Pancreas (tissue), 10 donors: ENCODE measurements at regions not wholly inside any gene's neighbourhood (a gene's known extent, or its start where the extent isn't known, plus 50 kb on each side); places are given as distances from the start of the nearest gene placed in this dataset.

Experiments
- ATAC-seq, 4 donors: fragments of 200-7000 bp; cut with Tn5 transposase; one replicate each; pipeline versions ENCODE4 v1.8.0 to v1.9.1; 2020; ENCODE audit warnings: mild to moderate bottlenecking in 4 of 4, moderate library complexity in 4 of 4
- DNase-seq, 6 donors: peaks; one replicate each; pipeline ENCODE4 v3.0.0-alpha.2; 2020
- FAIRE-seq: peaks from 2 replicates; lab custom pipeline; 2012; peaks lifted over from hg19 to GRCh38; lab: Jason Lieb, UNC
- H3K27ac ChIP-seq, 4 donors: fragments of 200-600 bp; sonication (generic); 1 replicate in 3 of 4; 2 replicates in 1 of 4; pipeline versions ENCODE4 v1.5.0 to v1.8.0; 2020
- H3K27me3 ChIP-seq, 4 donors: fragments of 200-600 bp; one replicate each; pipeline ENCODE4 v1.8.0; 2021
- H3K36me3 ChIP-seq, 3 donors: fragments of 200-600 bp; sonication (generic) in 1 of 3; one replicate each; pipeline versions ENCODE4 v1.5.0 to v1.8.0; 2020 to 2021
- H3K4me1 ChIP-seq, 3 donors: fragments of 200-600 bp; one replicate each; pipeline ENCODE4 v1.8.0; 2021
- H3K4me3 ChIP-seq, 4 donors: fragments of 200-600 bp; sonication (generic) in 2 of 4; one replicate each; pipeline versions ENCODE4 v1.5.0 to v1.8.0; 2020 to 2021
- H3K9me3 ChIP-seq, 4 donors: fragments of 200-600 bp; one replicate each; pipeline ENCODE4 v1.8.0; 2021
- WGBS, 2 donors: extraction: QIAGEN DNeasy Blood & Tissue Kit; methylation state at CpG; one replicate each; pipeline ENCODE4 v1.1.7; 2013; 5-methylcytosine and 5-hydroxymethylcytosine counted together
- intact Hi-C, 3 donors: fragments of 100-400 bp; cut with DNase I; formaldehyde crosslinking; loops; one replicate each; pipeline versions ENCODE4 v1.11.1 to v1.14.2; 2022
- TF ChIP-seq, protein P1 (sequence below), 4 donors: fragments of 200-600 bp; sonication (generic) in 3 of 4; IDR thresholded peaks; one replicate each; pipeline versions ENCODE4 v1.5.0 to v1.8.0; 2021; ENCODE audit warnings: antibody characterized with exemption in 4 of 4
- donor health status: healthy with polysubstance abuse.
- donor health status: DM: no; HTN: no; CAD: no; lungs with moderate emphysema.
- donor health status: DM: no; HTN: no; CAD: no.
- donor health status: control.
- donor health status: control.
- donor health status: Bipolar disorder and iron deficiency.
- donor health status: DM: yes; HTN: yes; CAD: no.
- donor health status: DM: no; HTN: no; CAD: no.
- donor health status: DM: no; HTN: no; CAD: no.
- donor health status: DM: yes; HTN: yes; CAD: no.

DNA sequence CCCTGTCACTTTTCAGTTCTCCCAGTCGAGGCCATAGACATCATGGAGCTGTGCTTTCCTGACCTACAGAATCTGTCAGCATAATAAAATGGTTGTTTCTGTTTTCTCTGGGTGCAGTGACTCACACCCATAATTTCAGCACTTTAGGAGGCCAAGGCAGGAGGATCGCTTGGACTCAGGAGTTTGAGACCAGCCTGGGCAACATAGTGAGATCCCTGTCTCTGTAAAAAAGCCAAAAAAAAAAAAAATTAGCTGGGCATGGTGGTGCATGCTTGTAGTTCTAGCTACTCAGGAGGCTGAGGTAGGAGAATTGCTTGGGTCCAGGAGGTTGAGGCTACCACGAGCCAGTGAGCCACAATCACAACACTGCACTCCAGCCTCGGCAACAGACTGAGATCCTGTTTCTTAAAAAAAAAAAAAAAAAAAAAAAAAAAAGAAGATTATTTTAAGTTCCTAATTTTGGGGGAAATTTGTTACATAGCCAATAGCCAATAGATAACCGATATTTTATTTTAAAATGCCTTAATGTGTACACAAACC is 196.2 kb downstream of the ADSS2 start:
- H3K4me1 ChIP-seq = no peaks in the 10 kb centered on the region
- no peak for ATAC-seq
- no peaks in the 10 kb centered on the region for H3K36me3 ChIP-seq
- FAIRE-seq = no peak
- 87% methylated on average over 5 of the region's 5 CpGs for WGBS, 2 donors
- TF ChIP-seq, protein P1, sequence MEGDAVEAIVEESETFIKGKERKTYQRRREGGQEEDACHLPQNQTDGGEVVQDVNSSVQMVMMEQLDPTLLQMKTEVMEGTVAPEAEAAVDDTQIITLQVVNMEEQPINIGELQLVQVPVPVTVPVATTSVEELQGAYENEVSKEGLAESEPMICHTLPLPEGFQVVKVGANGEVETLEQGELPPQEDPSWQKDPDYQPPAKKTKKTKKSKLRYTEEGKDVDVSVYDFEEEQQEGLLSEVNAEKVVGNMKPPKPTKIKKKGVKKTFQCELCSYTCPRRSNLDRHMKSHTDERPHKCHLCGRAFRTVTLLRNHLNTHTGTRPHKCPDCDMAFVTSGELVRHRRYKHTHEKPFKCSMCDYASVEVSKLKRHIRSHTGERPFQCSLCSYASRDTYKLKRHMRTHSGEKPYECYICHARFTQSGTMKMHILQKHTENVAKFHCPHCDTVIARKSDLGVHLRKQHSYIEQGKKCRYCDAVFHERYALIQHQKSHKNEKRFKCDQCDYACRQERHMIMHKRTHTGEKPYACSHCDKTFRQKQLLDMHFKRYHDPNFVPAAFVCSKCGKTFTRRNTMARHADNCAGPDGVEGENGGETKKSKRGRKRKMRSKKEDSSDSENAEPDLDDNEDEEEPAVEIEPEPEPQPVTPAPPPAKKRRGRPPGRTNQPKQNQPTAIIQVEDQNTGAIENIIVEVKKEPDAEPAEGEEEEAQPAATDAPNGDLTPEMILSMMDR (IDR thresholded peaks at IDR 0.05) = no peak
- no peak overlapping the region for H3K27ac ChIP-seq
- H3K4me3 ChIP-seq = no peak overlapping the region
- intact Hi-C loops = no loop called here
- H3K9me3 ChIP-seq = no peaks in the 10 kb centered on the region
- DNase-seq = no peak
- H3K27me3 ChIP-seq = peaks cover 0 to 3% (median 0%) of the 10 kb centered on the region in 4 donors

DNA sequence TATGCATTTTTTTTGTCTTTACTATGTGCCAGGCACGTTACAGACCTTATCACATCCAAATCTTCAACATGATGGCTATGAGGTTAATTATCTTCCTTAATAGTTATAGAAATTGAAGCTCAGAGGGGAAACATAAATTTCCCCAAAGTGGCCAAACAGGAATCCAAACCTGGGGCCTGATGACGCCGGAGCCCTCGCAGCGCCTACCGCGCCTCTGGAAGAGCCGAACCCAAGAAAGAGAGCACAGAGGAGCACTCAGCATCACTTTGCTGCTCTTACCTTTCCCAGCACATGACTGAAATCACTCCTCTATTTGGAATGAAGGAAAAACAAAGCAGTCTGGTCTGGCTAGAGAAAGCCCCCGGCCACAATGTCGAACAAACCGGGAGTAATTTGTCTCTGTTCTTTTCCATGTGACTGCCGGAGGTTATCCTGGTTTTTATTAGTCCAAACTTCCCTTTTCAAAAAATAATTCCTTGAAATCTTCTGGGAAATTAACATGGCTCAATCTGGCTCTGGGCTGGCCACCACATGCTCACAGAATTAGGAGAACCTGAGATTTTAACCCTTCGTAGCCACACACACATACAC is 195.5 kb downstream of the ADSS2 start:
- Histone ChIP-seq H3K36me3 (no peaks in the 10 kb centered on the region), H3K27me3 (peaks cover 0 to 3% (median 0%) of the 10 kb centered on the region in 4 donors), H3K4me3 (no peak overlapping the region), H3K9me3 (no peaks in the 10 kb centered on the region), H3K4me1 (no peaks in the 10 kb centered on the region), H3K27ac (no peak overlapping the region)
- DNase-seq = no peak
- no peak for FAIRE-seq
- 63 to 66% methylated on average over 13 of the region's 13 CpGs for WGBS, 2 donors
- TF ChIP-seq, protein P1 (IDR thresholded peaks at IDR 0.05) = no peak
- intact Hi-C loops = no loop called here
- ATAC-seq = no peak

DNA sequence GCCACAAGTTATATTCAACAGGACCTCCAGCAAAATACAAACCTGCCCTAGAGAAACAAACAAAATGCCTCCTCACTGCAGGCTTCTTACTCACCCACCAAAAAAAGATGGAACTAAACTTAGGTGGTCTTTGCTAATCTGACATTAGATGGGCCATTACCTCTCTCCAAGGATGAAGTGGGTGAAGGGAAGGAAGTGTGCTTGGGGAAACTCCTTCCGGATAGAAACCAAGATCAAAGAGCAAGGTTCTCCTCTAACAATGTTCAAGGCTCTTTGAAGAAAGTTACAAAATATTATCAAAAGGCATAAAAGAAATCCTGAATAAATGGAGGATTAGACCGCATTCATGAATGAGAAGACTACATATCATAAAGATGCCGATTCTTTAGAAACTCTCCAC is 187.5 kb downstream of the ADSS2 start:
- DNase-seq (no peak), FAIRE-seq (no peak), ATAC-seq (no peak)
- WGBS, 2 donors = 70 to 84% methylated on average over 3 of the region's 3 CpGs
- no peaks in the 10 kb centered on the region for H3K4me1 ChIP-seq
- H3K27me3 ChIP-seq = peaks cover 0 to 4% (median 0%) of the 10 kb centered on the region in 4 donors
- H3K4me3 ChIP-seq = no peak overlapping the region
- TF ChIP-seq, protein P1 (IDR thresholded peaks at IDR 0.05) = no peak
- no peaks in the 10 kb centered on the region for H3K9me3 ChIP-seq
- intact Hi-C loops = no loop called here
- no peaks in the 10 kb centered on the region for H3K36me3 ChIP-seq
- H3K27ac ChIP-seq = no peak overlapping the region

DNA sequence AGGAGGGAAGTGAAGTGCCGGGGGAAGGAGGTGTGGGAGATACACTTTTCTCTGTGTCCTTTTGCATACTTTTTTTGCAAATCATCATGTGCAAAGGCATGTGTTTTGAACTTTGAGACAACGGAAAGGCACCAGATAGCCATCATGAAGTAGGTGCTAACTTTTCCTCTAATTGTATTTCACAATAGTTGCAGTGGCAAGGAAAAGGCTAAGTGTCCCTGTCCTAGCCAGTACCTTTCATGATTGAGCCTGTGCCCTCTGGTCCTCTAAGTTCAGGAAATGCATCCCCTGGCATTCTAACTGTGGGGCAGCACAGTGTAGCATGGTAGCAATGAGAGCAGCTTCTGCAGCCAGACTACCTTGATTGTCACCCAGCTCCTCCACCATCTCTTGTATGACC is 186.2 kb downstream of the ADSS2 start:
- 80 to 90% methylated on average over 2 of the region's 2 CpGs for WGBS, 2 donors

DNA sequence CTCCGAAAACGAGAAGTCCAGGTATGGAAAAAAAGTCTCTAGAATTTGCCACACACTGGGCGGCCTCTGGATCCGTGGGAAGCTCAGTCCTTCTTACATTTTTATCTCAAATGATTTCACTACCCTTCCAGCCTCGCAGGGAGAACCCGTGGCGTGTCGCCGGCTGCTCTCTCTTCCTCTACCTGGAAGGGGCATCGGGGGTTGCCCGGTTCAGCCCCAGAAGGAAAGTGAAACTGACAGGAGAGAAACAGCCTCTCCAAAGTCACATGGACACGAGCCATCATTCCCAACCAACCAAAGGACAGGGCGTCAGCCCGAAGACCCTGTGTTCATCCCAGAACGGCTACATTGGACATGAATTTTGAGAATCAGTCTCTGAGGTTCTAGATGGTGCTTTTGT is 182.5 kb downstream of the ADSS2 start:
- no peaks in the 10 kb centered on the region for H3K9me3 ChIP-seq
- no peaks in the 10 kb centered on the region for H3K27me3 ChIP-seq
- H3K36me3 ChIP-seq = no peaks in the 10 kb centered on the region
- 75 to 87% methylated on average over 15 of the region's 15 CpGs for WGBS, 2 donors
- FAIRE-seq (no peak), DNase-seq (no peak), ATAC-seq (no peak)
- no peaks in the 10 kb centered on the region for H3K4me1 ChIP-seq
- no peak overlapping the region for H3K4me3 ChIP-seq
- no peak overlapping the region for H3K27ac ChIP-seq
- TF ChIP-seq, protein P1 (IDR thresholded peaks at IDR 0.05) = no peak
- intact Hi-C loops = no loop called here

More for the DNA sequence above, 186.2 kb downstream of the ADSS2 start:
- TF ChIP-seq, protein P1 (IDR thresholded peaks at IDR 0.05) = no peak
- no peak for ATAC-seq
- intact Hi-C loops = no loop called here
- FAIRE-seq = no peak
- H3K9me3 ChIP-seq = no peaks in the 10 kb centered on the region
- no peak overlapping the region for H3K4me3 ChIP-seq
- DNase-seq = no peak
- H3K36me3 ChIP-seq = no peaks in the 10 kb centered on the region
- H3K27ac ChIP-seq = no peak overlapping the region
- no peaks in the 10 kb centered on the region for H3K4me1 ChIP-seq
- H3K27me3 ChIP-seq = peaks cover 0 to 4% (median 0%) of the 10 kb centered on the region in 4 donors
